ENCODE measurements at regions not wholly inside any gene's neighbourhood (a gene's known extent, or its start where the extent isn't known, plus 50 kb on each side); places are given as distances from the start of the nearest gene placed in this dataset.
"Not testable (repeated sequence)": the region's sequence is repeated elsewhere in the genome, so short reads cannot be mapped to it uniquely, and the experiment has no call there.

- DNase-seq: peak; percentile 20
Measured at GRCh38 chr10:20656886-20657285, 240.2 kb downstream of the NEBL start.

- not testable (repeated sequence) for DNase-seq
Measured at GRCh38 chr10:20652424-20652823, 244.7 kb downstream of the NEBL start.

- no peak for DNase-seq
Measured at GRCh38 chr10:20648263-20648874, 248.7 kb downstream of the NEBL start.

- DNase-seq: no peak
Measured at GRCh38 chr10:20647756-20648155, 249.4 kb downstream of the NEBL start.

GRCh38 chr10:20644421-20644820 lies 252.7 kb downstream of the NEBL start:
- DNase-seq: no peak

GRCh38 chr10:20641605-20642004 lies 255.5 kb downstream of the NEBL start:
- DNase-seq: no peak

- no peak for DNase-seq
Measured at GRCh38 chr10:20635570-20635969, 261.5 kb downstream of the NEBL start.

GRCh38 chr10:20634839-20635238 lies 262.3 kb downstream of the NEBL start:
- no peak for DNase-seq

- DNase-seq: no peak
Measured at GRCh38 chr10:20633714-20634113, 263.4 kb downstream of the NEBL start.

- peak; percentile 46 for DNase-seq
Measured at GRCh38 chr10:20632696-20633095, 264.4 kb downstream of the NEBL start.

- DNase-seq: no peak
Measured at GRCh38 chr10:20631229-20631628, 265.9 kb downstream of the NEBL start.

- DNase-seq: no peak
Measured at GRCh38 chr10:20630092-20630643, 266.9 kb downstream of the NEBL start.

- DNase-seq: no peak
Measured at GRCh38 chr10:20627946-20628507, 269.1 kb downstream of the NEBL start.

GRCh38 chr10:20627087-20627486 lies 270.0 kb downstream of the NEBL start:
- no peak for DNase-seq

GRCh38 chr10:20625868-20626267 lies 271.2 kb downstream of the NEBL start:
- no peak for DNase-seq

GRCh38 chr10:20624642-20625041 lies 272.5 kb downstream of the NEBL start:
- DNase-seq: no peak

- no peak for DNase-seq
Measured at GRCh38 chr10:20623546-20623945, 273.6 kb downstream of the NEBL start.

GRCh38 chr10:20622531-20623211 lies 274.4 kb downstream of the NEBL start:
- DNase-seq: peak; percentile 10

GRCh38 chr10:20620981-20621380 lies 276.1 kb downstream of the NEBL start:
- no peak for DNase-seq

- no peak for DNase-seq
Measured at GRCh38 chr10:20618011-20618547, 279.0 kb downstream of the NEBL start.

GRCh38 chr10:20616918-20617810 lies 279.9 kb downstream of the NEBL start:
- no peak for DNase-seq

Data from renal pelvis (tissue), 1 donor.